ENCODE measurements at regions not wholly inside any gene's neighbourhood (a gene's known extent, or its start where the extent isn't known, plus 50 kb on each side); places are given as distances from the start of the nearest gene placed in this dataset.

GRCh38 chr16:82488460-82488859 is 138.3 kb upstream of the CDH13 start:
- no peak for TF ChIP-seq SP1 (IDR thresholded peaks at IDR 0.05)
- no peak for TF ChIP-seq FOXA1 (IDR thresholded peaks at IDR 0.05)
- TF ChIP-seq FOXK2 (IDR thresholded peaks at IDR 0.05): no peak
- TF ChIP-seq FOXM1 (IDR thresholded peaks at IDR 0.05; ENCODE audit: borderline replicate concordance): no peak
- no peak for TF ChIP-seq HDGF (IDR thresholded peaks at IDR 0.05; ENCODE audit: borderline replicate concordance)
- TF ChIP-seq SUZ12 (IDR thresholded peaks at IDR 0.05): no peak
- TF ChIP-seq TARDBP (IDR thresholded peaks at IDR 0.05): no peak

Data from HEK293T (cell line).